Prostate gland (tissue), 2 donors: ENCODE measurements at regions not wholly inside any gene's neighbourhood (a gene's known extent, or its start where the extent isn't known, plus 50 kb on each side); places are given as distances from the start of the nearest gene placed in this dataset.

Experiments
- CTCF ChIP-seq, 4 experiments: fragments of 200-600 bp in 2 of 4; fragments of 450-650 bp in 2 of 4; sonication (generic) in 2 of 4; IDR thresholded peaks; 1 replicate in 3 of 4; 2 replicates in 1 of 4; pipeline ENCODE4 v1.5.1; 2016 to 2019; ENCODE audit warnings: antibody characterized with exemption in 4 of 4, mild to moderate bottlenecking in 2 of 4, moderate library complexity in 2 of 4
- POLR2A ChIP-seq: fragments of 450-650 bp; IDR thresholded peaks from one replicate; pipeline ENCODE4 v1.6.1; 2016; ENCODE audit warnings: antibody characterized with exemption, mild to moderate bottlenecking
- POLR2AphosphoS5 ChIP-seq: sonication (generic); formaldehyde crosslinking; IDR thresholded peaks from one replicate; pipeline ENCODE4 v1.6.1; 2017; ENCODE audit warnings: antibody characterized with exemption

- TF ChIP-seq POLR2A (no peak), CTCF (IDR thresholded peaks at IDR 0.05) (no peak), POLR2AphosphoS5 (no peak)
Observed at GRCh38 chr1:57485643-57486042, 61.8 kb upstream of the DAB1 start.
